ENCODE measurements at regions not wholly inside any gene's neighbourhood (a gene's known extent, or its start where the extent isn't known, plus 50 kb on each side); places are given as distances from the start of the nearest gene placed in this dataset.

- TF ChIP-seq CTCF (IDR thresholded peaks at IDR 0.05) (no peak), POLR2A (IDR thresholded peaks at IDR 0.05) (no peak)
Measured at GRCh38 chr2:122391726-122392125, 636.3 kb downstream of the TSN start.

Measured in esophagus squamous epithelium (tissue), 4 donors.